ENCODE measurements at regions not wholly inside any gene's neighbourhood (a gene's known extent, or its start where the extent isn't known, plus 50 kb on each side); places are given as distances from the start of the nearest gene placed in this dataset.

DNA sequence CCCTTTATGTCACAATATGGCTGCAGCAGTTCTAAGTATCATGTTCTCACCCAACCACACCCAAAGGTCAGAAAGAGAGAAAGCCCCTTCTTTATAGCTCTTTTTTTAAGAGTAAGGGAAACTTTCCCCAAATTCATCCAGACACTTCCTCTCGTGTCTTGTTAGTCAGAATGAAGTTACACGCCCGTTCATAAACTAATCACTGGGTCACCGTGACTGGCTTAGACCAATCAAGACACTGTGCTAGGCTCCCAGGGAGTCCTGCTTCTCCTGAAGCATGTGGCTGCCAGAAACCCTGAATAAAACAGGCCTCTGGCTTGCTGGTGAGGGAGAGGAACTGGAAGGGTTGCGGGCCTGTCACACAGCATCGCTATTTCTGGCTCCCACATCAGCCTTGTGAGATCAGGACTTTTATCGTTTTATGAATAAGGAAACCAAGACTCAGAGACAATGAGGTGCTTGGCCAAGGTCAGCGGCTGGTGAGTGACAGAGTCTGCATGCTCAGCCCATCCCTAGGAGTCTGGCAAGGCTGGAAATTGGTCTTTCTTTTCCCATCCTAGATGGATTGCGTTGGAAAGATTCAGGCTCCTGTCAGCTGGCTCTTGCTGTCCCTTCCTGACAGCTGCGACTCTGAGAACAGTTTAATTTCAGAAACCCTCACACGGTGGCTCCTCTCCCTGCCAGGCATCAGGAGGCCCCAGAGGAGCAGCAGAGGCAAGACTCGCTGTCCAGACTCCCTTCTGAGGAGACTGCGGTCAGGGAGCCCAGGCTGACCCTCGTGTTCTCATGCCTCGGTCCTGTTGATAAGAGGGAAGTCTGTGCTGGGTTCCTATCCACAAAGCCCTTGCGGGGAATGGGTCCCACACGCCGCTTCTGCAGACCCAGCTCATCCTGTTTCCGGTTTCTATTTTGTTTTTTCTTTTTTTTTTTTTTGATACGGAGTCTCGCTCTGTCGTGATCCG is 104.5 kb upstream of the TAF1B start:
- DNase-seq (ENCODE audit: low read depth): no peak

DNA sequence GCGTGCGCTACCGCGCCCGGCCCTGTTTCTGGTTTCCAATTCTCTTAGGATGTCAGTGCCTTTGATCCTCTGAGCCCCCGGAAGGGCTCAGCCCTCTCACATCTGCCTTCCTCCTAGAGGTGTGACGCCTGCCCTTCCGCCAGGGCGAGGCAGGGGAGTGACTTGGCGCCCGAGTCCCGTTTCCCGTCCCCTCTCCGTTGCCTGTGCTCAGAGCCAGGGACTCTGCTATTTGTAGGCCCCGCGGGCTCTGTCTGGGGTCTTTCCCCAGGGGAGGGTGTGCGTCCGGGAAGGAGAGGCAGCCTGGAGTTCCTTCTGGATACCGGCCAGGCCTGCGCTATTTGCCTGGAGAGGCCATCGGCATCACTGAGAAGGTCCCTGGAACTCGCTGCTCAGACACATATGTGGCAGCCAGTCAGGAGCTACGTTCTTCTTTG is 103.7 kb upstream of the TAF1B start:
- no peak for DNase-seq (ENCODE audit: low read depth)

DNA sequence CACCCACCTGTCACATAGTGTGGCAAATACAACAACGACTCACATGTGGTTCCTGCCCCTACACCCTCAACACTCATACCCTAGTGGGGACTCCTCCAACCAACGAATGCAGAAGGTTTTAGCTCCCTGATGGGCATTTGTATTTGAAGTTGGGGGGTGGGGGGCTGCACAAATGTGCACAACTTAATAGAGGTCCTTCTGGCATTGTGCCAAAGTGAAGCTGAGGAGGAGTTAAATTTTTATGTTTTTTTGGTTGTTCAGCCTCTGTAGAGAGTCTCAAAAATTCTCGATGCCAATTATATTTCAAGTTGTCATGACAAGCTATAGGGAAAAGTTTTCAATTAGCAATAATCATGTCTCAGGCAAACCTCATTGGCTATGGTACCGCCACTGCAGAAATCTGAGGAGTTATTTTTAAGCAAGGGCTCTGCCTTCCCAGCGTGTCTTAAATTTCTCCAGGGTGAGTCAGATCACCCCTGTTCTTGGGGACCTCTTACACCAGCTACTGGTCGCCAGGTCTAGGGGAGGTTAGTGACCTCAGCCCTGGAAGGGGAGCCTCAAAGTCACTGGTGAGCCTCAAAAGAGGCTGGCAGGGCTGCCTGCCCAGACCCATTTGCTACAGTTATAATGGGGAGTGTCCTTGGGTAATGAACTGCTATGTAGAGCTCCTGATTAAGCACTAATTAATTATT is 102.7 kb upstream of the TAF1B start:
- no peak for DNase-seq (ENCODE audit: low read depth)

DNA sequence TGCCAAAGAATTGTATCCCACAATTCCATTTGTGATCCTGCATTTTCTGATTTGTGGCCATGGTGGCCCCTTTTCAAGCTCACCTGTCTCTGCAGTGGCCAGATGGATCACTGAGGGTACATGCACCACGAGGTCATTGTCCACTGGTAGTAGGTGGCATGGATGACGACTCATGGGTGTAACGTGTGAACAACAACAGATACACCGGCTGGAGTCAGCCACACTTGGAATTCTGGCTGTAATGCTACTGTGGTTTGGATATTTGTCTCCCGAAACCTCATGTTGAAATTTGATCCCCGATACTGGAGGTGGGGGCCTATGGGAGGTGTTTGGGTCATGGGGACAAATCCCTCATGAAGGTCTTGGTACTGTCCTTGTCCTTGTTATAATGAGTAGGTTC is 102.2 kb upstream of the TAF1B start:
- DNase-seq (ENCODE audit: low read depth): no peak

DNA sequence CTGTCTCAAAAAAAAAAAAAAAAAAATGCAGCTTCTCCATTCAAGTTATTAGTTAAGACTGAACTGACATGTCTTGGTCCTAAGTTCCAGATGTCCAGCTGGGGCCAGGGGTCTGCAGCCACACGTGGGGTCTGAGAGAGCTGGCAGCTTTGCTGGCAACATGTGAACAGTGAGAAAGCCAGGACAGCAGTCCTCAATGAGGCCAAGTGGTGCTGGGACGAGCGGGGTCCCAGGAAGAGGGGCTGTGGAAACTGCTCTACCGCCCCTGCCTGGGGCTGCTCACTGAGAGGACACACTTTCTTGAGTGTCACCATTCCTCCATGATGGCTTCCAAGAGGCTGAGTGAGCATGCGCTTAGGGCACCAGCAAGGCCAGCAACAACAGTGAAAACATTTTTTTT is 100.7 kb upstream of the TAF1B start:
- DNase-seq (ENCODE audit: low read depth): no peak

DNA sequence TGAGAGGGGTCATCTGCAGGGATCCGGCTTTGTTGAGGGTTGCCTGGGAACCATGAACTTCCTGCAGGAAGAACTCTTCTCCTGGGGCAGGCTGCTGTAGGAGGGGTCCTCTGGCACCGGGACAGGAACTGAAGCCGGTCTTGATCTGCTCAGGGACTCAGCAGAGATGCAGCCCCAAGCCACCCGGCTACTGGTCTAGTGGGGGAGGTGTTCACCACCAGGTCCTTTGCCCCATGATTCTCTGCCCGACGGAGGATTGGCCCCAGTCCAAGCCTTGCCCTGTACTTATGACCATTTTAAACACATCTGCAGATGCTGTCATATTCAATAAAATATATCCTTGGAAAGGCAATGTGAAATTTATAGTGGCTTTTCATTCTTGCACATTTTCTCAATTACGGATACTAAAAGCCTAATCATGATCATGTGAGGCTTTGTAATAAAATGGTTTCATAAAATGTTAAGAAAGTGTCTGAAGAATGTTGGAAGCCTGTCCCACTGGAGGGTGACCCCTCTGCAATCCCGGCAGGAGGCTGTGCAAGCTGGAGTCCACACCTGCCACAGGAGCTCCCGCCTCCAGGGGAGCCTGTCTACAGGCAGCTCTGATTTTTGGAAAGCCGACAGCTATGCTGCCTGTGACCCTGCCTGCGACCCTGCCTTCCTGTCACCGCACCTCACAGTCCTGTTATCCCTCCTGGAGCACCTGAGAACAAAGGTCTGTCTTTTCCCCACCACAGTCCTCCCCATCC is 98.8 kb upstream of the TAF1B start:
- DNase-seq (ENCODE audit: low read depth): no peak

DNA sequence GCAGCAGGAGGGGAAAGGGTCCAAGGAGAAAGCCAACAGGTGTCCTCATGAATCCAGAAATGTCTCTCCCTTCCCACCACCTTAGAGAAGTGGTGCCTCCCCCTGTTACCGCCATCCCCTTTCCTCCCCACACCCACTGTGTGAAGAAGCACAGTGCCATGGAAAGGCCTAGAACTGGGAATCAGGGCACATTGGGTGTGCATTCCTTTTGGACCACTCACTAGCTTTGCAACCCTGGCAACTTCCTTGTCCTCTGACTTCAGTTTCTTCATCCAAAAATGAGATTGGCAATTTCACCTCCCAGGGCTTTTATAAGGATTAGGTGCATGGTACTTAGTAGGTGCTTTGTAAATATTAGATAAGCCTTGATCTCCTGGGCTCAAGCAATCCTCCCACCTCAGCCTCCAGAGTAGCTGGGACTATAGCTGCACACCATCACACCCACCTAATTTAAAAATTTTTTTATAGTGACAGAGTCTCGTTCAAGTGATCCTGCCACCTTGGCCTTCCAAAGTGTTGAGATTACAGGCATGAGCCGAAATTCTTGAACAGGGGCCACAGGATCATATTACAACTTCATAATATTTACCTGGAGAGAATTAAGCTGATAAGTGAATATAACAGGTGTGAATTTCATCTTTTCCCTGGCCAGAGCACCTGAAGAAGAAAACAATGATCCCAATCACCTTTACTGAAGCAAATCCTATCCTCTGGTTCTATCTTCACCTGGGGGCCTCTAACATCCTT is 97.9 kb upstream of the TAF1B start:
- no peak for DNase-seq (ENCODE audit: low read depth)

DNA sequence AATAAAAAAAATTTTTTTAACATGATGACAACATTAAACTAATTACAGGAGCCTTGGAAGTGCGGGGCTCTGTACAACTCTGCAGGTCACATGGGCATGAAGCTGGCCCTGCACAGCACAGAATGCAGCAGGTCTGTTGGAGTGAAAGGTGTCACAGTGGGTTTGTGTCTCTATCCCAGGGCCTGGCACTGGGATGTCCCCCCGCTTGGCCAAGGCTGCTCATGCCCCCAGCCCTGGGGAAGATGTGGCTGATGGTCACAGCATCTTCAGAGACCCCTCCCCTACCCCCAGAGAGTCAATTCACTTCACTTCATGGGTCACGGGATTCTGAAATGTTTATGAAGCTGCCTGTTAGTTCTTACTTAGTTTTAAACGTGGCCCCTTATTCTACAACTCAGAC is 95.9 kb upstream of the TAF1B start:
- no peak for DNase-seq (ENCODE audit: low read depth)

DNA sequence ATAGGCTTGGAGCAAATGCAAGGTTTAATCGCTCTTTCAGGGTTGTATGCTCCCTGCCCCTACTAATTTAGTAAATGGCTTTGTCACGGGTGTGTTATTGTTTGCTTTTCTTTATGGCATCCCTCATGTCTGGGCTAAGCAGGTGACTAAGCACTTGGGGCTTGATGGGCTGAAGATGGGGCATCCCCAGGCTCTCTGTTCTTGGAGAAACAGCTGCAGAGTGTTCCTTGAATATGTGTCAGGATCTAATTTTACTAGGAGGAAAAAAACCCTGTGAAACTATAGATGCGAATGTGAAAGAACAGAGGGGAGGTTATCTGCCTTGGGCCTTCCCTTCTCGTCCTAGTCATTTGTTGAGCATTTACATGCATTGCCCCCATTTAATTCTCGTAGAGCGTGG is 94.7 kb upstream of the TAF1B start:
- no peak for DNase-seq (ENCODE audit: low read depth)

DNA sequence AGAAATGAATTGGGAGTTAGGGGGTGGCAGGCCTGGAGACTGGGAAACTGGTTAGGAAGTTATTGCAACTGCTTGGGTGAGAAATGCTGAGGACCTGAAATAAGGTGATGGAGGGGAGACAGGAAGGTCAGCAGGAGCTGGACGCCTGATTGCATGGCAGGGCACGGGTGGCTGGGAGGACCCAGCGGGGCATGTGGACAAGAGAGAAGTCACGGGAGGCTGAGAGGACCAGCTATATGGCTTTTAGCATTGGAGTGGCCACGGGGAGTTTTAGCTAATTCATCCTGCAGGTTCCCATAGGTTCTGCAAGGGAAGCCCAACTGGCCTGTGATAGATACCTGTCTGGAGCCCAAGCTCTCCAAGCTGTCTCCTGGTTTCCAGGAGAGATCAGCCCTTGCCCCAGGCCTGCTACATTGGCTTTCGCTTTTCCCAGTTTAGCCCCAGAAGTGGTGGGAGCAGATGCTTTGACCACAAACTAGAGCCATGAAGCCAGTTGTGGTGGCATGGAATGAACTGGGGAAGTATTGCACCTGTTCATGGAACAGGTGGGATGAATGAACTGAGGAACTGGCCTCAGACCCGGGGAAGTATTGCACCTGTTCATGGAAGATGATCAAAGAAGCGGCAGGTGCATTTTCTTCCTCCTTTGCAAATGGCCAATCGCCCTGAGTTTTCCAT is 93.6 kb upstream of the TAF1B start:
- no peak for DNase-seq (ENCODE audit: low read depth)

DNA sequence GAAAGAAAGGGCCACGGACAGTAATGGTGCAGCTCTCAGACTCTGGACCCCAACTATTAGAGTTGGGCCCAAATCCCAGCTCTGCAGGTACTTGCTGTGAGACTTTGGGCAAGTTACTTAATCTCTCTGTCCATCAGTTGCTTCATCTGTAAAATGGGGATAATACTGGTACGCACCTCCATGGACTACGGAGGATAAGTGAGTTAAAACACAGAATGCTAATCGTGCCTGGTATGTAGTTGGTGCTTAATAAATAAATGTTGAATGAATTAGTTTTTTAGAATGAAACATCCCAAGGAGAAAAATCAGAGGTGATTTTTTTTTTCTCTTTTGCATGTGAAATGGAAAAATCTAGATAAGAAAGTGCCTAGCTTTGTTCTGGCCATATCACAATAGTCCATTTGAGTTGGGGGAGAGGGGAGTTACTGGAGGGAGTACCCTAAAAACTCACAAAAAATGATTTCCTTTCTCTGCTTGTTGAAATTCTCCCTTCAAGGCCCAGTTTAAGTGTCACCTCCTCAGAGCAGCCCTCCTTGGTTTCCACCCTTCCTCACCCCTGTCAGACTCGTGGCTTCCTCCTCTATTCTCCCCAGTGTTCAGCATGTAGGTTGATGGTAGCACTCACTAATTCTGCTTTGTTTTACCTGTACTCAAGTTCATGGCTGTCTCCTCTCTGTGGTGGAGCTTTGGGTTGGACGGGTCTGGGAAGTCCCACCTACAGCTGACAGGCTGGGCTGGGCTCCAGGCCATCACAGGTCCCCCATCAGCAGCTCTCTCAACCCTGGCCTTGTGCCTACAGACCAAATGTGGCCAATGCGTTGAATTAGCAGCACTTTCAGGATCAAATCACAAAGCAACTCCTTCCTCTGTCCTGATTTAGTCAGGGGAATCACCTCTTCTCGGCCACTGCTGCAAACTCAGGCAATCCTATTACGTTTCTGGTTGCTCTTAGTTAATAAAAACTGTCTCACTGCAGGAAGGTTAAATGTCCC is 92.8 kb upstream of the TAF1B start:
- no peak for DNase-seq (ENCODE audit: low read depth)

DNA sequence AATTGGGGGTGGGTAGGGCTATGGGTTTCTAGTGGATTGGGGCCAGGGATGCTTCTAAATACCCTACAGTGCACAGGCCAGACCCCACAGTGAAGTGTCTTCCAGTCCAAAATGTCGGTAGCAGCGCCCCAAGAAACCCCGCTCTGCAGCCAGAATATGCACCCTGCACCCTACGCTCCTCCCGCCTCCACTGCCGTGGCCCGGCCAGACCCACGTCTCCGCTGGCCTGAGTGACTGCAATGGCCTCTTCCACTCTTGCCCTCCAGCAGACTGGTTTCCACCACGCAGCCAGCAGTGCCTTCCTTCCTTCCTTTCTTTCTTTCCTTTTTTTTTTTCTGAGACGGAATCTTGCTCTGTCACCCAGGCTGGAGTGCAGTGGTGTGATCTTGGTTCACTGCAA is 91.4 kb upstream of the TAF1B start:
- no peak for DNase-seq (ENCODE audit: low read depth)

DNA sequence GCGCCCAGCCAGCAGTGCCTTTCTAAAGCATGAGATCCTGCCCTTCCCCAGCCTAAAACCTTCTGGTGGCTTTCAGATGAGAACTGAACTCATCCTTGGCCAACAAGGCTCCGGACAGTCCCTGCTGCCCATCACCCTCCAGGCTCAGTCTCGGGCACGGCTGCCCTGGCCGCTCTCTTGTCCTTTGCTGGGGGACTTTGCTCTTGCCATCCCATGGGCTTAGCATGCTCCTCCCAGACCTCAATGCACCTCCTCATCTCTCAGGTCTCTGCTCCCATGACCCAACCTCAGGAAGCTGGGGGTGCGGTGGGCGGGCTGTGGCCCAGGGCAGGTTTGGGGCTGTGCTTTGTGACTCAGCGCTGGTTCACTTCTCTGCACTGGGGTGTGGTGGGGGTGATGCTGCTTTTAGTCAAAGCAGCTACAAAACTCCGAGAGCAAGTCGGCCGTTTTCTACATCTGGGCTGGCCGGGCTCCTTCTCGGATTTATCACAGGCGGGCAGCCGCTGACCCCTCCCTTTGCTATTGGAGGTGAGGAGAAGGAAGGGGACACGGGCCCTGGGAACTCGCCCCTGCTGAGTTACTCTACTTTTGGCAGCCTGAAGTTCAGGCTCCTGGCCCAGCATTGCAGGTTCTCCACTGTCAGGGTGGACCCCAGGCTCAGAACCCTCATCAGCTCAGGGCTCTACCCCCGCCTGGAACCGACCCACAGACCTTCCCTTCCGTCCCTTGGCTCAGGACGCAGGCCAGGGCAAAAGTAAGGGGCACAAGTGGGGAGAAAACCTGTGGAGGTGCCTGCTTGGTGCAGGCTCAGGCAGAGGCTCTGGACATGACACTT is 90.6 kb upstream of the TAF1B start:
- peak; percentile 59 for DNase-seq (ENCODE audit: low read depth)

DNA sequence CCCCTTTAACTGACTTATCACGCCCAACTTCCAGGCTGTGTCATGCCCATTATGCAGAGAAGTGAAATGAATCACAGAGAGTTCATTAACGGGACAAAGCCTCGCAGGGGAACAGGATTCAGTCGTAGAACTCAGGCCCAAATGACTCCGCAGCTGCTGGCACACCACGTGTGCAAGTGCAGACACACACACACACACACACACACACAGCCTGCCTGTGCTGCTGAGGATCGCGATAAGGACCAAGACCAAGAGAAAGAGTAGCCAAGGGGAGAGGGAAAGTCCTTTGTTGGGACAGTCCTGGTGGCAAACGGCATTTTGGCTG is 90.0 kb upstream of the TAF1B start:
- DNase-seq (ENCODE audit: low read depth): no peak

DNA sequence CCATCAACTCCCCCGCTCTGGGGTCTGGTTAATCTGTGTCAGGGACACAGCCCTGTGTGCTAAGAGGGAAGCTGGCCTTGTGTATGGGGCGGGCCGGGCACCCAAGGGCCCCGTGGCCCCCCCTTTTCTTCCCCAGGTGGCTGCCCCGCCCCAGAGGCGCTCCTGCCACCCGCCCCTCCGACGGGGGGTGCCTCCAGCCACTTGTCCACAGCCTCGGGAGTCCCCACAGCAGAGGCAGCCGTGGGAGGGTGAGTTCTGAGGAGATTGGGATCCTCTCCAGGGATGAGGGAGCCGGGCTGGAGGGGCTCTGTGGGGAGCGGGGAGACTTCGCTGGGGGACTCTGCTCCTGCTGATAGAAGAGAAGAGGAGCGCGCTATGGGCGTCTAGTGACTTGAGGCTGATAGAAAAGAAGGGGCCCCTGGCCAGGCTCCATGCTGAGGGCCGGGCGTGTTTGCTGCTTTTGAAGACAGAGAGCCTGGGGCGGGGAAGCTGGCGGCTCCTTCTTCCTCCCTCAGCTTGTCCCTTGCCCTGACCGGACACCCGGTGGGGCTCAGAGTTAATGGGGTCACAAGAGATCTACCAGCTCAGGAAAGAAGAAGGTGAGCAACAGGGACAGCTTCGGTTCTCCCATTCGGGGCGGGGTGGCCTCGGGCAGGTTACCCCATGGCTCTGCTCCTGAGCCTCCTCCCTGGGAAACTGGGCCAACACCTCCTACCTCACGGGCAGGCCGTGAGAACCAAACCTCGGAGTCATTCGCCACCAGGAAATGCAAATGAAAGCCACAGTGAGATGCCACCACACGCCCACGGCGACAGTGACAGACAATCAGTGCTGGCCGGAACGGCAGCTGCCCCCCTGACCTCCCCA is 89.4 kb upstream of the TAF1B start:
- peak; percentile 21 for DNase-seq (ENCODE audit: low read depth)

DNA sequence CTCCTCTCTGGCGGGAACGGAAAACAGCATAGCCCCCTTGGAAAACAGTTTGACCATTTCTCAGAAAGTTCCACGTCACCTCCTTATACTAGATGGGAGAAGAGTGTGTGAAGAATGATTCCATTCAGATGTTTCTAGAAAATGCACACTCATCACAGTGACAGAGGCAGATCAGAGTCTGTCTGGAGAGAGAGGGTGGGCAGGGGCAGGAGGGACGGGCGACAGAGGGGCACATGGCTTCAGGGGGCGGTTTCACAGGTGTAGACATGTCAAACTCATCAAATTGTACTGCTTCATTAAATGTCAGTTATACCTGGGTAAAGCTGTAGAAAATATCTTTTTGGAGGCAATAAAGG is 88.8 kb upstream of the TAF1B start:
- DNase-seq (ENCODE audit: low read depth): no peak

DNA sequence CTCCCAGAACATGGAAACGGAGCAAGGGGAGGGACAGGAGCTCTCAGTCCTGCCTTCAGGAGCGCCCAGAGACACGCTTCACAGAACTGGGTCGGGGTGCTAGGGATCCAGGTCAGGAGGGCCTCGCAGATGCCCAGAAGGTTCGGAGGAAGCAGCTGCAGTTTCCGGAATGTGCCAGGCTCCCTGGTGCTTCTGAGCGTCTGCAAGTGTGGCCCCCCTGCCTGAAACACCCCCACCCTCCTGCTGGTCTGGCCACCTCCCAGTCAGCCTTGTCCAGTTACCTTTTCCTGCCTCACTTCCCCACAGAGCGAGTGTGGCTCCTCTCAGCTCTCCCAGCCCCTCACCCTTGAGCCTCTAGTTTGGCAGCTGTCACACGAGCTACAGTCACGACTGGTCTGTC is 88.3 kb upstream of the TAF1B start:
- no peak for DNase-seq (ENCODE audit: low read depth)

DNA sequence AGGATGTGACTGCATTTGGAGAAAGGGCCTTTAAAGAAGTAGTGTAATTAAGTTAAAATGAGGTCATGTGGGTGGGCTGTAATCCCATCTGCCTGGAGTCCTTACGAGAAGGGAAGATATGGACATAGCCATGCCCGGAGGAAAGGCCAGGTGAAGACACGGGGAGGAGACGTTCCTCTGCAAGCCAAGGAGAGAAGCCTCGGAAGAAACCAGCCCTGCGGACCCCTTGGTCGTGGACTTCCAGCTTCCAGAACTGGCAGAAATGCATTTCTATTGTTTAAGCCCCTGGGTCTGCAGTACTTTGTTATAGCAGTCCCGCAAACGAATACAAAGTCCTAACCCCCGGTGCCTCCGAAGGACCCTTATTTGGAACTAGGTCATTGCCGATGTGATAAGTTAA is 87.6 kb upstream of the TAF1B start:
- no peak for DNase-seq (ENCODE audit: low read depth)
